Naive thymus-derived CD8-positive, alpha-beta T cell (primary cell): ENCODE measurements at regions not wholly inside any gene's neighbourhood (a gene's known extent, or its start where the extent isn't known, plus 50 kb on each side); places are given as distances from the start of the nearest gene placed in this dataset.

Source experiments
- ATAC-seq, 2 donors: fragments of 150-1000 bp; cut with Tn5 transposase in 1 of 2; sonication (Bioruptor Pico), chemical (Tn5 transposase) in 1 of 2; 1 replicate in 1 of 2; 2 replicates in 1 of 2; pipeline ENCODE4 v1.10.0; 2021; ENCODE audit warnings: mild to moderate bottlenecking in 2 of 2, moderate library complexity in 2 of 2
- POLR2A ChIA-PET: fragments of 350-600 bp; sonication (Branson Sonifier 250); formaldehyde crosslinking; loops from one replicate; lab custom pipeline; 2021; ENCODE audit warnings: antibody characterized with exemption; lab: Charles Lee
- DNase-seq, 10 donors: peaks; one replicate each; pipeline versions ENCODE4 v3.0.0 to v3.0.0-alpha.2; 2020 to 2022
- H3K27ac Mint-ChIP-seq, 10 donors: one replicate each; pipeline ENCODE4 v1.8.0; 2020 to 2022; ENCODE audit warnings: mild to moderate bottlenecking in 10 of 10, mixed read lengths in 10 of 10, moderate library complexity in 4 of 10, inconsistent platforms in 1 of 10
- H3K27me3 Mint-ChIP-seq, 5 donors: one replicate each; pipeline ENCODE4 v1.8.0; 2021 to 2022; ENCODE audit warnings: mixed read lengths in 5 of 5
- H3K36me3 Mint-ChIP-seq, 3 donors: one replicate each; pipeline ENCODE4 v1.8.0; 2020 to 2022; ENCODE audit warnings: mixed read lengths in 3 of 3, mild to moderate bottlenecking in 2 of 3, inconsistent platforms in 1 of 3
- H3K4me1 Mint-ChIP-seq, 4 donors: one replicate each; pipeline ENCODE4 v1.8.0; 2021 to 2022; ENCODE audit warnings: mixed read lengths in 4 of 4
- H3K4me3 Mint-ChIP-seq, 10 donors: one replicate each; pipeline ENCODE4 v1.8.0; 2020 to 2022; ENCODE audit warnings: mild to moderate bottlenecking in 10 of 10, mixed read lengths in 10 of 10, moderate library complexity in 6 of 10, inconsistent platforms in 1 of 10
- H3K9me3 Mint-ChIP-seq, 9 donors: one replicate each; pipeline ENCODE4 v1.8.0; 2020 to 2022; ENCODE audit warnings: mixed read lengths in 9 of 9, mild to moderate bottlenecking in 3 of 9, inconsistent platforms in 1 of 9, moderate library complexity in 1 of 9

GRCh38 chr9:89770531-89771174 is 165.8 kb downstream of the GADD45G start:
- no peak overlapping the region for H3K4me3 Mint-ChIP-seq
- peaks cover 0 to 4% (median 2%) of the 10 kb centered on the region in 4 donors for H3K4me1 Mint-ChIP-seq
- no peak overlapping the region for H3K27ac Mint-ChIP-seq
- ATAC-seq, result no peak
- POLR2A ChIA-PET, result no interaction called here
- no peaks in the 10 kb centered on the region for H3K9me3 Mint-ChIP-seq
- no peak for DNase-seq
- peaks cover 0 to 3% (median 0%) of the 10 kb centered on the region in 5 donors for H3K27me3 Mint-ChIP-seq
- no peaks in the 10 kb centered on the region for H3K36me3 Mint-ChIP-seq

GRCh38 chr9:89771205-89771604 is 166.4 kb downstream of the GADD45G start:
- ATAC-seq, result no peak
- no peak for DNase-seq
- peaks cover 0 to 4% (median 2%) of the 10 kb centered on the region in 4 donors for H3K4me1 Mint-ChIP-seq
- H3K27ac Mint-ChIP-seq, result peak overlapping the region in 1 of 10 donors; percentile 52
- POLR2A ChIA-PET, result no interaction called here
- H3K36me3 Mint-ChIP-seq, result no peaks in the 10 kb centered on the region
- H3K9me3 Mint-ChIP-seq, result no peaks in the 10 kb centered on the region
- H3K27me3 Mint-ChIP-seq, result peaks cover 0 to 3% (median 0%) of the 10 kb centered on the region in 5 donors
- H3K4me3 Mint-ChIP-seq, result no peak overlapping the region

GRCh38 chr9:89773170-89773569 is 168.4 kb downstream of the GADD45G start:
- H3K36me3 Mint-ChIP-seq, result no peaks in the 10 kb centered on the region
- no peak overlapping the region for H3K4me3 Mint-ChIP-seq
- H3K27ac Mint-ChIP-seq, result no peak overlapping the region
- POLR2A ChIA-PET, result no interaction called here
- no peak for ATAC-seq
- no peaks in the 10 kb centered on the region for H3K9me3 Mint-ChIP-seq
- H3K4me1 Mint-ChIP-seq, result peaks cover 0 to 6% (median 2%) of the 10 kb centered on the region in 4 donors
- no peak for DNase-seq
- peaks cover 0 to 7% (median 1%) of the 10 kb centered on the region in 5 donors for H3K27me3 Mint-ChIP-seq

- Mint-ChIP-seq H3K36me3 (no peaks in the 10 kb centered on the region), H3K4me1 (peaks cover 0 to 6% (median 4%) of the 10 kb centered on the region in 4 donors), H3K9me3 (no peaks in the 10 kb centered on the region), H3K4me3 (no peak overlapping the region), H3K27me3 (peaks cover 0 to 7% (median 1%) of the 10 kb centered on the region in 5 donors), H3K27ac (no peak overlapping the region)
- DNase-seq (no peak), ATAC-seq (no peak)
- POLR2A ChIA-PET, result no interaction called here
These were observed 170.1 kb downstream of the GADD45G start for GRCh38 chr9:89774858-89775370.

GRCh38 chr9:89775641-89776040 is 170.8 kb downstream of the GADD45G start:
- DNase-seq, result no peak
- H3K4me1 Mint-ChIP-seq, result peaks cover 0 to 6% (median 4%) of the 10 kb centered on the region in 4 donors
- ATAC-seq, result no peak
- no peak overlapping the region for H3K4me3 Mint-ChIP-seq
- peaks cover 0 to 7% (median 3%) of the 10 kb centered on the region in 5 donors for H3K27me3 Mint-ChIP-seq
- POLR2A ChIA-PET, result no interaction called here
- H3K36me3 Mint-ChIP-seq, result no peaks in the 10 kb centered on the region
- H3K27ac Mint-ChIP-seq, result peak overlapping the region in 1 of 10 donors; percentile 74
- no peaks in the 10 kb centered on the region for H3K9me3 Mint-ChIP-seq

GRCh38 chr9:89776795-89777525 is 172.1 kb downstream of the GADD45G start:
- H3K4me1 Mint-ChIP-seq, result peaks cover 0 to 5% (median 3%) of the 10 kb centered on the region in 4 donors
- DNase-seq, result no peak

GRCh38 chr9:89777544-89777943 is 172.7 kb downstream of the GADD45G start:
- Mint-ChIP-seq H3K4me1 (peaks cover 0 to 10% (median 5%) of the 10 kb centered on the region in 4 donors), H3K27me3 (peaks cover 0 to 11% (median 7%) of the 10 kb centered on the region in 5 donors), H3K4me3 (no peak overlapping the region), H3K36me3 (no peaks in the 10 kb centered on the region), H3K27ac (peak overlapping the region in 1 of 10 donors; percentile 77), H3K9me3 (no peaks in the 10 kb centered on the region)
- DNase-seq (no peak), ATAC-seq (no peak)
- POLR2A ChIA-PET, result no interaction called here

More at GRCh38 chr9:89776795-89777525, 172.1 kb downstream of the GADD45G start:
- Mint-ChIP-seq H3K36me3 (no peaks in the 10 kb centered on the region), H3K4me3 (no peak overlapping the region), H3K9me3 (no peaks in the 10 kb centered on the region), H3K27ac (peak overlapping the region in 1 of 10 donors; percentile 77), H3K27me3 (peaks cover 0 to 7% (median 2%) of the 10 kb centered on the region in 5 donors)
- ATAC-seq, result no peak
- POLR2A ChIA-PET, result no interaction called here

- DNase-seq, result no peak
- Mint-ChIP-seq H3K27ac (peak overlapping the region in 1 of 10 donors; percentile 30), H3K4me1 (peaks cover 0 to 10% (median 5%) of the 10 kb centered on the region in 4 donors), H3K36me3 (no peaks in the 10 kb centered on the region), H3K4me3 (no peak overlapping the region), H3K27me3 (peaks cover 0 to 12% (median 7%) of the 10 kb centered on the region in 5 donors), H3K9me3 (no peaks in the 10 kb centered on the region)
- no peak for ATAC-seq
- POLR2A ChIA-PET, result no interaction called here
These were observed 173.6 kb downstream of the GADD45G start for GRCh38 chr9:89778100-89779090.

- ATAC-seq (no peak), DNase-seq (no peak)
- peaks cover 0 to 12% (median 7%) of the 10 kb centered on the region in 5 donors for H3K27me3 Mint-ChIP-seq
- H3K36me3 Mint-ChIP-seq, result no peaks in the 10 kb centered on the region
- H3K4me1 Mint-ChIP-seq, result peaks cover 0 to 10% (median 5%) of the 10 kb centered on the region in 4 donors
- no peaks in the 10 kb centered on the region for H3K9me3 Mint-ChIP-seq
- H3K27ac Mint-ChIP-seq, result no peak overlapping the region
- no peak overlapping the region for H3K4me3 Mint-ChIP-seq
- POLR2A ChIA-PET, result no interaction called here
These were observed 174.8 kb downstream of the GADD45G start for GRCh38 chr9:89779405-89780203.

- no peaks in the 10 kb centered on the region for H3K36me3 Mint-ChIP-seq
- ATAC-seq (no peak), DNase-seq (no peak)
- POLR2A ChIA-PET, result no interaction called here
- H3K27ac Mint-ChIP-seq, result peak overlapping the region in 1 of 10 donors; percentile 50
- no peaks in the 10 kb centered on the region for H3K9me3 Mint-ChIP-seq
- H3K27me3 Mint-ChIP-seq, result peaks cover 1 to 16% (median 7%) of the 10 kb centered on the region in 5 donors
- H3K4me1 Mint-ChIP-seq, result peaks cover 0 to 10% (median 5%) of the 10 kb centered on the region in 4 donors
- no peak overlapping the region for H3K4me3 Mint-ChIP-seq
These were observed 176.1 kb downstream of the GADD45G start for GRCh38 chr9:89780959-89781358.

- Mint-ChIP-seq H3K27me3 (peaks cover 1 to 13% (median 7%) of the 10 kb centered on the region in 5 donors), H3K36me3 (no peaks in the 10 kb centered on the region), H3K9me3 (peaks cover 0 to 2% (median 0%) of the 10 kb centered on the region in 9 donors), H3K4me1 (peaks cover 0 to 10% (median 5%) of the 10 kb centered on the region in 4 donors), H3K27ac (peak overlapping the region in 1 of 10 donors; percentile 22), H3K4me3 (no peak overlapping the region)
- DNase-seq (peak in 1 of 10 donors; percentile 12), ATAC-seq (peak in 1 of 2 donors; percentile 49)
- POLR2A ChIA-PET, result interaction anchor here (1.2 kb wide), 1 partner anchor 34 kb away, joined by 3 read pairs; no protein-coding TSS in a partner anchor
These were observed 177.2 kb downstream of the GADD45G start for GRCh38 chr9:89781838-89782540.
